ENCODE measurements at regions not wholly inside any gene's neighbourhood (a gene's known extent, or its start where the extent isn't known, plus 50 kb on each side); places are given as distances from the start of the nearest gene placed in this dataset.
A peak's percentile ranks its signal among the peaks of the same experiment; 100 is the strongest.

GRCh38 chr2:57893786-57894185 lies 152.8 kb upstream of the VRK2 start:
- DNase-seq, result no peak

GRCh38 chr2:57894381-57894780 lies 152.2 kb upstream of the VRK2 start:
- DNase-seq, result no peak

GRCh38 chr2:57897920-57898319 lies 148.7 kb upstream of the VRK2 start:
- DNase-seq, result no peak

- no peak for DNase-seq
Measured at GRCh38 chr2:57899898-57900297, 146.7 kb upstream of the VRK2 start.

GRCh38 chr2:57902578-57902977 lies 144.0 kb upstream of the VRK2 start:
- DNase-seq, result no peak

- peak; percentile 14 for DNase-seq
Measured at GRCh38 chr2:57906152-57906732, 140.4 kb upstream of the VRK2 start.

- DNase-seq, result no peak
Measured at GRCh38 chr2:57907411-57907810, 139.2 kb upstream of the VRK2 start.

GRCh38 chr2:57908736-57909161 lies 137.9 kb upstream of the VRK2 start:
- no peak for DNase-seq

GRCh38 chr2:57918126-57918525 lies 128.5 kb upstream of the VRK2 start:
- DNase-seq, result no peak

GRCh38 chr2:57920342-57920939 lies 126.2 kb upstream of the VRK2 start:
- DNase-seq, result no peak

GRCh38 chr2:57934659-57935058 lies 111.9 kb upstream of the VRK2 start:
- no peak for DNase-seq

GRCh38 chr2:57936216-57936615 lies 110.4 kb upstream of the VRK2 start:
- no peak for DNase-seq

- DNase-seq, result no peak
Measured at GRCh38 chr2:57937456-57937855, 109.2 kb upstream of the VRK2 start.

- DNase-seq, result no peak
Measured at GRCh38 chr2:57941816-57942215, 104.8 kb upstream of the VRK2 start.

GRCh38 chr2:57943315-57943714 lies 103.3 kb upstream of the VRK2 start:
- no peak for DNase-seq

- DNase-seq, result peak; percentile 9
Measured at GRCh38 chr2:57947398-57947797, 99.2 kb upstream of the VRK2 start.

- DNase-seq, result no peak
Measured at GRCh38 chr2:57954020-57954419, 92.6 kb upstream of the VRK2 start.

GRCh38 chr2:57957238-57957637 lies 89.4 kb upstream of the VRK2 start:
- no peak for DNase-seq

- DNase-seq, result no peak
Measured at GRCh38 chr2:57959390-57959789, 87.2 kb upstream of the VRK2 start.

GRCh38 chr2:57962861-57963260 lies 83.7 kb upstream of the VRK2 start:
- no peak for DNase-seq

- DNase-seq, result peak; percentile 2
Measured at GRCh38 chr2:57965219-57965618, 81.4 kb upstream of the VRK2 start.

GRCh38 chr2:57965961-57966360 lies 80.6 kb upstream of the VRK2 start:
- no peak for DNase-seq

GRCh38 chr2:57973621-57974186 lies 72.9 kb upstream of the VRK2 start:
- DNase-seq, result peak; percentile 2

- DNase-seq, result no peak
Measured at GRCh38 chr2:57979158-57979557, 67.4 kb upstream of the VRK2 start.

All from NCI-H1105 treated with DMSO at 0.1 percent for 48 hours (cell line).